Activated CD4-positive, alpha-beta memory T cell treated with anti-CD3 and anti-CD28 coated beads for 36 hours (primary cell): ENCODE measurements at regions not wholly inside any gene's neighbourhood (a gene's known extent, or its start where the extent isn't known, plus 50 kb on each side); places are given as distances from the start of the nearest gene placed in this dataset.
"Not testable (repeated sequence)": the region's sequence is repeated elsewhere in the genome, so short reads cannot be mapped to it uniquely, and the experiment has no call there.

Source experiments
- CTCF ChIA-PET: fragments of 350-600 bp; sonication (Branson Sonifier 250); formaldehyde crosslinking; loops from one replicate; lab custom pipeline; 2021; ENCODE audit warnings: antibody characterized with exemption, inconsistent platforms; lab: Charles Lee
- POLR2A ChIA-PET: fragments of 350-600 bp; sonication (Branson Sonifier 250); formaldehyde crosslinking; loops from one replicate; lab custom pipeline; 2021; ENCODE audit warnings: antibody characterized with exemption; lab: Charles Lee
- DNase-seq: peaks from one replicate; pipeline ENCODE4 v3.0.0-alpha.2; 2020
- H3K27ac Mint-ChIP-seq: one replicate; pipeline ENCODE4 v1.8.0; 2021; ENCODE audit warnings: mixed read lengths
- H3K27me3 Mint-ChIP-seq: one replicate; pipeline ENCODE4 v1.8.0; 2021; ENCODE audit warnings: mixed read lengths
- H3K36me3 Mint-ChIP-seq: one replicate; pipeline ENCODE4 v1.8.0; 2021; ENCODE audit warnings: mixed read lengths
- H3K4me1 Mint-ChIP-seq: one replicate; pipeline ENCODE4 v1.8.0; 2021; ENCODE audit warnings: low read depth, mixed read lengths
- H3K4me3 Mint-ChIP-seq: one replicate; pipeline ENCODE4 v1.8.0; 2021; ENCODE audit warnings: mild to moderate bottlenecking, mixed read lengths
- H3K9me3 Mint-ChIP-seq: one replicate; pipeline ENCODE4 v1.8.0; 2021; ENCODE audit warnings: mixed read lengths
- intact Hi-C: fragments of 100-400 bp; cut with micrococcal nuclease; formaldehyde crosslinking; loops from one replicate; pipeline ENCODE4 v1.15.1; 2023

DNA sequence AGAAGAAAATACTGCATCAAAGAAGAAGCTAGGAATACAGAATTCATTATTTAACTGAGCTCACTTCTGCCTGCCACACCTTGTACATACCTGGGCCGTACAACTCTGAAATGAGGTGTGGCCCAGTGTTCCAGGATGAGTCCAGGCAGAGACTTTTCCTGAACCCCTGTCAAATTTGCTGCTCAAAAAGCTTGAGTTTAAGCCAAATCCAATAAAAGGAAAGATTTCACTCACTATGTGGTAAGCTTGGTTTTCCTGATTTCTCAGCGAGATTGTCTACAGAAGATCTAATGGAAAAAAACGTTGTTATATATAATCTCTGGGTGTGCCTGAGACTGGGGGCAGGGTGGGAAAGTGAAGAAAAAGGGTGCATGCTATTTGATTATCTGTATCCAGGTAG lies 72.1 kb upstream of the EGFR start:
- H3K27ac Mint-ChIP-seq, result no peak overlapping the region
- ChIA-PET CTCF (no interaction called here), POLR2A (no interaction called here)
- H3K36me3 Mint-ChIP-seq, result no peaks in the 10 kb centered on the region
- no peaks in the 10 kb centered on the region for H3K4me1 Mint-ChIP-seq
- H3K27me3 Mint-ChIP-seq, result no peaks in the 10 kb centered on the region
- no peak overlapping the region for H3K4me3 Mint-ChIP-seq
- no peak for DNase-seq
- intact Hi-C loops, result no loop called here
- H3K9me3 Mint-ChIP-seq, result peaks cover 11% of the 10 kb centered on the region

DNA sequence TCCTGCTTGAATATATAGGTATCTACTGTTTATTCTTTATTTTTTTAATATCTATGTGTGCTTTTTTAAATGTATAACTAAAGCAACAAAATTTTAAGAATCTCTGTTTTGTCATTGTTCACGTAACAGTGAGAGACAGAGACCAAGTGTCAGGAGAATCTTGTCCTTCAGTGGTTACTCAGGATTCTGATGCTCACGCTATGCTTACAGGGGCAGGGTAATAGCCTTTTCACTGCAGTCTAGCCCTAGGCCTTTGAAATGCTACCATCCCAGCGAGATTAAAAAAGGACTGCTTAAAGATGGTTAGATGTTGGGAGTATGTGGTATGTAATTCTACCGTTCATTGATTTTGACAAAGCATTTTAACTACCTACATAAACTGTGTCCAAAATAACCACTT lies 71.6 kb upstream of the EGFR start:
- Mint-ChIP-seq H3K27ac (no peak overlapping the region), H3K9me3 (peaks cover 11% of the 10 kb centered on the region), H3K4me3 (no peak overlapping the region), H3K36me3 (no peaks in the 10 kb centered on the region), H3K27me3 (no peaks in the 10 kb centered on the region), H3K4me1 (no peaks in the 10 kb centered on the region)
- intact Hi-C loops, result no loop called here
- no peak for DNase-seq
- CTCF ChIA-PET, result no interaction called here
- POLR2A ChIA-PET, result no interaction called here

DNA sequence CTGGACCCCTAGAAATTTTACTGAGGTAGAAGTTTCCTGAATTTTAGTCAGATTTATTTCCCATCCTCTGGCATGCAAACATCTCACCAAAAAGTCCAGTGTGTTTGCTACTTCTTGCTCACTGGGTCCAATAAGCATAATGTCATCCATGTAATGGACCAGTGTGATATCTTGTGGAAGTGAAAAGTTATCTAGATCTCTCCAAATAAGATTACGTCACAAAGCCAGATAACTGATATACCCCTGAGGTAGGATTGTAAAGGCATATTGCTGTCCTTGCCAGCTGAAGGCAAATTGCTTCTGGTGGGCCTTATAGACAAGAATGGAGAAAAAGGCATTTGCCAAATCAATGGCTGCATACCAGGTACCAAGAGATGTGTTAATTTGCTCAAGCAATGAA lies 69.3 kb upstream of the EGFR start:
- H3K27me3 Mint-ChIP-seq, DNase-seq, H3K9me3 Mint-ChIP-seq, H3K4me1 Mint-ChIP-seq, H3K36me3 Mint-ChIP-seq, CTCF ChIA-PET, POLR2A ChIA-PET, H3K27ac Mint-ChIP-seq, H3K4me3 Mint-ChIP-seq, intact Hi-C loops: not testable (repeated sequence)

DNA sequence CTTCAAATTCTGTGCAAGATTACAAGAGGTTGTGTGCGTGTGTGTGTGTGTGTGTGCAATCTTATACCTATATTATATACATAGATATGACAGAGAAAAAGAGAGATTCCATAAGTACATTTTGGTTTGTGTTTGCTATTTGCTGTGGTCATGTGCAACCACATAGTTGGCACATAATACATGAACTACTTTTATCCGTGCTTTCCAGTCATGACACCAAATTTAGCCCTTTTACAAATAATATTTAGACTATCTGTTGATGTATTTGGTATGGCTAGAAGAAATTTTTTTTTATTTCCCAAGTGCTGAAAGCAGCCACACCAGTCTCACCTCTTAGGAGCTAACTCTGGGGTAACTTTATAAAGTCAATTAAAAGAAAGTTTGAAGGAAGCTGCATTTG lies 63.5 kb upstream of the EGFR start:
- Mint-ChIP-seq H3K4me1 (no peaks in the 10 kb centered on the region), H3K36me3 (no peaks in the 10 kb centered on the region), H3K4me3 (no peak overlapping the region), H3K27me3 (peaks cover 6% of the 10 kb centered on the region), H3K9me3 (peaks cover 7% of the 10 kb centered on the region), H3K27ac (no peak overlapping the region)
- no peak for DNase-seq
- intact Hi-C loops, result no loop called here
- CTCF ChIA-PET, result no interaction called here
- POLR2A ChIA-PET, result no interaction called here

DNA sequence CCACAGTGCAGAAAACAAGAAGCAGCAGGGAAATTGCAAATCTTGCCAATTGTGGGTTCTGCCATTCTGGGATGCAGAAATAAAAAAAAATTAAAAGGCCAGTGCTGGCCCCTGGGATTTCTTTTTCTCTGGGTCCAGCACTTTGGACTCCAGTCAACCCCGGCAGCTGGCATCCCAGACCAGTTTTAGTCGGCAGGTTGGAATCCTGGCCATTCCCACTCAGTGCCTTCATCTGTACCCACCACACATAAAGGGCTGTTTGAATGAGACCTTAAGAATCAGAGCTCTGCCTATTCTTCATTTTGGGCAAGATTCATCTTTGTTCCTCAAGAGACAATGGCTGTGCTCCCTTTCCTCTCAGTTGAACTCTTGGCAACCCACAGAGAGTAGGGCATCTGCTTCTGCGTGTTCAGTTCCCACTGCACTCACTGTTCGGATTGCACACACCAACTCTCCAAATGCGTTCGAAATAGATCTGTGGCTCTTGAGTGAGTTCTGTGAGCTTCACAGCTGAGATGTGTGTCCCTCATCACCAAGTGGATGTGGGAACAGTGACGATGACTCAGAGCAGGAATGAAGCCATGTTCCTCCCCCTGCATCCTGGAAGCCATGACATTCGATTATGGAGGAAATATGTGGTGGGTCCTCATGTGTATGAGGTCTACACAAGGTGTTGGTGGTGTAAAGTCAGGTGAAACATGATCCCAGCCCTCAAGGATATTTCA lies 63.0 kb upstream of the EGFR start:
- DNase-seq, result no peak
- intact Hi-C loops, result no loop called here
- H3K27me3 Mint-ChIP-seq, result peaks cover 6% of the 10 kb centered on the region
- H3K27ac Mint-ChIP-seq, result no peak overlapping the region
- H3K36me3 Mint-ChIP-seq, result no peaks in the 10 kb centered on the region
- ChIA-PET CTCF (no interaction called here), POLR2A (no interaction called here)
- H3K9me3 Mint-ChIP-seq, result peaks cover 7% of the 10 kb centered on the region
- no peak overlapping the region for H3K4me3 Mint-ChIP-seq
- no peaks in the 10 kb centered on the region for H3K4me1 Mint-ChIP-seq

DNA sequence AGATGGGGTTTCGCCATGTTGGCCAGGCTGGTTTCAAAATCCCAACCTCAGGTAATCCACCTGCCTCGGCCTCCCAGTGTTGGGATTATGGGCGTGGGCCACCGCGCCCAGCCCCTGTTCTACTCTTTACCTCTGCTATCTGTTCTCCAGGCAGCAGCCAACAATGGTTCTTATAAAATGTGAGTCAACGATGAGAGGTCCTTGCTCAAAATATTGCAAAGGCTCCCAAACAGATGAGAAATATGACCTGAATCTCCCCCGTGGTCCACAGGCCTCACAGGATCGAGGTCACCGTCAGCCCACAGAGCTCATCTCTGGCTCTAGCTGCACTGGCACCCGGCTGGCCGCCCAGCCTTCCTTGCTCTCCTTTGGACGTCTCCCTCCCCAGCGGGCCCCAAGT lies 62.0 kb upstream of the EGFR start:
- H3K27me3 Mint-ChIP-seq, result peaks cover 6% of the 10 kb centered on the region
- H3K27ac Mint-ChIP-seq, result no peak overlapping the region
- ChIA-PET POLR2A (no interaction called here), CTCF (no interaction called here)
- no peak overlapping the region for H3K4me3 Mint-ChIP-seq
- no peaks in the 10 kb centered on the region for H3K36me3 Mint-ChIP-seq
- DNase-seq, result no peak
- no peaks in the 10 kb centered on the region for H3K4me1 Mint-ChIP-seq
- intact Hi-C loops, result no loop called here
- no peaks in the 10 kb centered on the region for H3K9me3 Mint-ChIP-seq

DNA sequence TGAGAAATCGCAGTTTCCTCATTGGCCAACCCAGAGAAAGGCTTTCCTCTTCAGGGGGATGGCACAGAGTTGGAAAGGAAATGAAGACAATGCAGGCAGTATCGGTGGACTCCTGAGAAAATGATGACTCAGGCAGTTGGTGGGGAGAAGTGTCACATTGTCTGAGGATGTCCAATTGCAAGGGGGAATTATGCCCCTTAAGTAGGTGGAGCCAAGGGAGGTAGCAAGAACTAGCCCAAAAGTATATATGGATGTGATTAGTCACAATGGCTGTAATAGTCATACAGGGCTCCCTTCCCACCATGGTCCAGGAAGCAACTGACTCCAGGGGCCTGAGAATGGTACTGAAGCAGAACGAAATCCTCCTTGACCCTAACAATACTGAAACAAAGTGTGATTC lies 58.3 kb upstream of the EGFR start:
- POLR2A ChIA-PET, result no interaction called here
- H3K9me3 Mint-ChIP-seq, result no peaks in the 10 kb centered on the region
- H3K4me1 Mint-ChIP-seq, result no peaks in the 10 kb centered on the region
- H3K27ac Mint-ChIP-seq, result no peak overlapping the region
- intact Hi-C loops, result no loop called here
- H3K4me3 Mint-ChIP-seq, result no peak overlapping the region
- no peaks in the 10 kb centered on the region for H3K36me3 Mint-ChIP-seq
- CTCF ChIA-PET, result no interaction called here
- DNase-seq, result no peak
- H3K27me3 Mint-ChIP-seq, result peaks cover 6% of the 10 kb centered on the region

DNA sequence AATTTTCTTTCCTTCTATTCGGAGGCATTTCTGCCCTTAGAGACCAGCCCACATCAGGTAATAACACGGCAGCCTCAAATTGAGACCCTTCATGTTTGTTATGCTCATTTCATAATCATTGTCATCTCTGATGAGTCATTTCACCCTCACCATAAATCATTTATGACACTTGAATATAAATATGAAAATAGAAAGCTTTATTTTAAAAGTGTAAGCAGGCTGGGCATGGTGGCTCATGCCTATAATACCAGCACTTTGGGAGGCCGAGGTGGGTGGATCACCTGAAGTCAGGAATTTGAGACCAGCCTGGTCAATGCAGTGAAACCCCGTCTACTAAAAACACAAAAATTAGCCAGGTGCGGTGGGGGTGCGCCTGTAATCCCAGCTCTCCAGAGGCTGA lies 57.4 kb upstream of the EGFR start:
- H3K27me3 Mint-ChIP-seq, result peaks cover 7% of the 10 kb centered on the region
- no peaks in the 10 kb centered on the region for H3K4me1 Mint-ChIP-seq
- no peak for DNase-seq
- POLR2A ChIA-PET, result no interaction called here
- intact Hi-C loops, result no loop called here
- H3K9me3 Mint-ChIP-seq, result no peaks in the 10 kb centered on the region
- CTCF ChIA-PET, result no interaction called here
- H3K27ac Mint-ChIP-seq, result no peak overlapping the region
- no peak overlapping the region for H3K4me3 Mint-ChIP-seq
- no peaks in the 10 kb centered on the region for H3K36me3 Mint-ChIP-seq

DNA sequence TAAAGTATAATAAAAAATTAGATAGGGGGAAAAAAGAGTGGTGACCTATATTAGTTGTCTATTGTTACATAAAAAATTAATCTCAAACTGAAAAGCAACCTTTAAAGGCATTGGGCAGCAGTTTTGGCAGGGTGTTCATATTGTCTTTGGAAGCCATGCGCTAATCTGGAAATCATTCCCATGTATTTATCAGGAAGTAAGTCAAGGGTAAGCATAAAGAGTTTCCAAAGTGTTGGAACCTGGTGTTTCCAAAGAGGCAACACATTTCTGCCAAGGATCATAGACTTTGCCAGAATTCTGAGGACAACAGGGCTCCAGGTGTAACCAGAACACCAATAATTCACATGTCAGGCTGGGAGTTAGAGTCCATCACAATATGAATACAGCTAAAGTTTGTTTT lies 55.7 kb upstream of the EGFR start:
- Mint-ChIP-seq H3K27me3 (peaks cover 6% of the 10 kb centered on the region), H3K27ac (no peak overlapping the region), H3K9me3 (no peaks in the 10 kb centered on the region), H3K4me3 (no peak overlapping the region), H3K36me3 (no peaks in the 10 kb centered on the region), H3K4me1 (no peaks in the 10 kb centered on the region)
- ChIA-PET CTCF (no interaction called here), POLR2A (no interaction called here)
- intact Hi-C loops, result no loop called here
- no peak for DNase-seq

DNA sequence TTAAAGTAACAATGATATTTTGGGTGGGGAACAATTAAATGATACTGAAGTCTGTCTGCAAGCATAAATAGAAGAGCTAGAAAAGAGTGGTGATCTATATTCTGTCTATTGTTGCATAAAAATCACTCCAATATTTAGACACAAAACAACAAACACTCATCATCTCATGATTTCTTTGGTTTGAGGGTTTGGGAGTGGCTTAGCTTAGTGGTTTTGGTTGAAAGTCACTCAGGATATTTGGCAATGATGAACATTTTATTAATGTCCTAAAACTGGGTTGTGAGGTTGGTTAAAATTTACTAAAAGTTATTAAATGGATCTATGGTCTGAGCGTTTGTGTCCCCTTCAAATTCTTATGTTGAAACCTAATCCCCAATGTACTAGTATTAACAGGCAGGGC lies 54.7 kb upstream of the EGFR start:
- CTCF ChIA-PET, result no interaction called here
- intact Hi-C loops, result no loop called here
- DNase-seq, result no peak
- Mint-ChIP-seq H3K9me3 (no peaks in the 10 kb centered on the region), H3K27ac (no peak overlapping the region), H3K27me3 (peaks cover 8% of the 10 kb centered on the region), H3K36me3 (no peaks in the 10 kb centered on the region), H3K4me1 (no peaks in the 10 kb centered on the region), H3K4me3 (no peak overlapping the region)
- POLR2A ChIA-PET, result no interaction called here

DNA sequence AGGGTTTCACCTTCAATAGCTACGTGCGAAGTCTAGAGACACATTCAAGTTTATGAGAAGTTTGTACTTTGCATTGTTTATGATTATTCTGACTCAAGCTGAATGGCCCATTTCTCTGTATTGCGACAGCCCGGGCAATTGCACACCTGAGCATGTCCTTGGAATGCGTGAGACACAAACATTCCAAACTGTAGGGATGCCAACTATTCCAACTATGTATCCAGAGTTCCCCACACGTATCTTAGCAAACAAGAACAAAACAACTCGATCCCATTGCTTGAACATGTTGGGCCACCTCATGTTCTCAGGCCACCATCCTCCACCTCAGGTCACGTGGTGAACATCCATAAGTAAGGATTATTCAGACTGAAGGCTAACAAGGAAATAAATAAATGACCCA lies 51.4 kb upstream of the EGFR start:
- Mint-ChIP-seq H3K27me3 (peaks cover 14% of the 10 kb centered on the region), H3K9me3 (no peaks in the 10 kb centered on the region), H3K4me3 (no peak overlapping the region), H3K36me3 (no peaks in the 10 kb centered on the region), H3K27ac (no peak overlapping the region), H3K4me1 (no peaks in the 10 kb centered on the region)
- ChIA-PET CTCF (no interaction called here), POLR2A (no interaction called here)
- intact Hi-C loops, result no loop called here
- DNase-seq, result no peak

DNA sequence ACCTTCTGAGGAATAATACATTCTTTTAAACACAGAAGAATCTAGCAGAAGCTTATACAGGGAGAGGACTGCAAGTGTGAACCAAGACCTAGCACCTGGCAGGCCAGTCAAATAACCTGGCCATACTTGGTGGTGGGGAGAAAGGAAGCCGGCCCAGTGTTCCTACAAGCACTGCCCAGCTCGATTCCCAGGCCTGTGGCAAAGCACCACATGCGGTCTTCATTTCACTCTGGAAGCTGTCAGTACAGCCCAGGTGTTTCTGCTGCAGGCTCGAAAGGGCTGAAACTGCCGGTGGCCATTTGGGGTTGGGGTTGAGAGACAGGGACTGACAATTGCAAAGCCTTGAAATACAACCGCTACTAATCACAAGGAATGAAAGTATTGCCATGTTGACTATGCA lies 50.8 kb upstream of the EGFR start:
- H3K4me1 Mint-ChIP-seq, result no peaks in the 10 kb centered on the region
- intact Hi-C loops, result no loop called here
- ChIA-PET POLR2A (no interaction called here), CTCF (no interaction called here)
- no peaks in the 10 kb centered on the region for H3K36me3 Mint-ChIP-seq
- DNase-seq, result no peak
- peaks cover 14% of the 10 kb centered on the region for H3K27me3 Mint-ChIP-seq
- no peak overlapping the region for H3K27ac Mint-ChIP-seq
- H3K9me3 Mint-ChIP-seq, result peaks cover 4% of the 10 kb centered on the region
- no peak overlapping the region for H3K4me3 Mint-ChIP-seq
